Breast epithelium (tissue), 4 donors: ENCODE measurements at regions not wholly inside any gene's neighbourhood (a gene's known extent, or its start where the extent isn't known, plus 50 kb on each side); places are given as distances from the start of the nearest gene placed in this dataset.

Source experiments
- DNase-seq, 2 donors: peaks; one replicate each; pipeline ENCODE4 v3.0.0-alpha.2; 2019; ENCODE audit warnings: low spot score in 2 of 2
- H3K27ac ChIP-seq, 2 donors: fragments of 200-600 bp; sonication (generic) in 1 of 2; one replicate each; pipeline ENCODE4 v1.5.1; 2016 to 2019; ENCODE audit warnings: mild to moderate bottlenecking in 1 of 2
- H3K27me3 ChIP-seq, 2 donors: fragments of 200-600 bp; sonication (generic) in 1 of 2; one replicate each; pipeline versions ENCODE4 v1.5.1 to v1.6.0; 2017 to 2019; ENCODE audit warnings: control low read depth in 1 of 2, mild to moderate bottlenecking in 1 of 2
- H3K36me3 ChIP-seq: fragments of 200-600 bp; one replicate; pipeline ENCODE4 v1.5.1; 2019
- H3K4me1 ChIP-seq, 2 donors: fragments of 200-600 bp; sonication (generic); one replicate each; pipeline ENCODE4 v1.5.1; 2016 to 2019; ENCODE audit warnings: control low read depth in 1 of 2
- H3K4me3 ChIP-seq, 3 donors: fragments of 200-600 bp; sonication (generic); 1 replicate in 2 of 3; 2 replicates in 1 of 3; pipeline ENCODE4 v1.5.1; 2016 to 2019; ENCODE audit warnings: mild to moderate bottlenecking in 3 of 3, moderate library complexity in 2 of 3
- H3K9me3 ChIP-seq, 2 donors: fragments of 200-600 bp; sonication (generic) in 1 of 2; one replicate each; pipeline ENCODE4 v1.5.1; 2016 to 2019; ENCODE audit warnings: control low read depth in 1 of 2
- POLR2A ChIP-seq: fragments of 450-650 bp; IDR thresholded peaks from one replicate; pipeline ENCODE4 v1.6.1; 2016; ENCODE audit warnings: antibody characterized with exemption, mild to moderate bottlenecking, moderate library complexity
- POLR2AphosphoS5 ChIP-seq, 3 donors: sonication (generic); formaldehyde crosslinking; IDR thresholded peaks; one replicate each; pipeline ENCODE4 v1.6.1; 2017; ENCODE audit warnings: antibody characterized with exemption in 3 of 3
- intact Hi-C: fragments of 100-400 bp; cut with DNase I; formaldehyde crosslinking; loops from one replicate; pipeline ENCODE4 v1.15.1; 2023; ENCODE audit warnings: low total_unique reads
- TF ChIP-seq, protein P1 (sequence below), 3 donors: fragments of 450-650 bp; IDR thresholded peaks; one replicate each; pipeline ENCODE4 v1.5.1; 2016 to 2017; ENCODE audit warnings: antibody characterized with exemption in 3 of 3, mild to moderate bottlenecking in 3 of 3, moderate library complexity in 3 of 3

- no peaks in the 10 kb centered on the region for H3K36me3 ChIP-seq
- intact Hi-C loops, result no loop called here
- no peak overlapping the region for H3K4me3 ChIP-seq
- DNase-seq, result no peak
- H3K4me1 ChIP-seq, result no peaks in the 10 kb centered on the region
- no peaks in the 10 kb centered on the region for H3K27me3 ChIP-seq
- no peak for TF ChIP-seq POLR2AphosphoS5 (IDR thresholded peaks at IDR 0.05)
- TF ChIP-seq POLR2A, result no peak
- TF ChIP-seq, protein P1, sequence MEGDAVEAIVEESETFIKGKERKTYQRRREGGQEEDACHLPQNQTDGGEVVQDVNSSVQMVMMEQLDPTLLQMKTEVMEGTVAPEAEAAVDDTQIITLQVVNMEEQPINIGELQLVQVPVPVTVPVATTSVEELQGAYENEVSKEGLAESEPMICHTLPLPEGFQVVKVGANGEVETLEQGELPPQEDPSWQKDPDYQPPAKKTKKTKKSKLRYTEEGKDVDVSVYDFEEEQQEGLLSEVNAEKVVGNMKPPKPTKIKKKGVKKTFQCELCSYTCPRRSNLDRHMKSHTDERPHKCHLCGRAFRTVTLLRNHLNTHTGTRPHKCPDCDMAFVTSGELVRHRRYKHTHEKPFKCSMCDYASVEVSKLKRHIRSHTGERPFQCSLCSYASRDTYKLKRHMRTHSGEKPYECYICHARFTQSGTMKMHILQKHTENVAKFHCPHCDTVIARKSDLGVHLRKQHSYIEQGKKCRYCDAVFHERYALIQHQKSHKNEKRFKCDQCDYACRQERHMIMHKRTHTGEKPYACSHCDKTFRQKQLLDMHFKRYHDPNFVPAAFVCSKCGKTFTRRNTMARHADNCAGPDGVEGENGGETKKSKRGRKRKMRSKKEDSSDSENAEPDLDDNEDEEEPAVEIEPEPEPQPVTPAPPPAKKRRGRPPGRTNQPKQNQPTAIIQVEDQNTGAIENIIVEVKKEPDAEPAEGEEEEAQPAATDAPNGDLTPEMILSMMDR (IDR thresholded peaks at IDR 0.05), result no peak
- H3K9me3 ChIP-seq, result no peaks in the 10 kb centered on the region
- no peak overlapping the region for H3K27ac ChIP-seq
These were observed 60.8 kb upstream of the CCDC179 start for GRCh38 chr11:22920939-22921565.

- Histone ChIP-seq H3K36me3 (no peaks in the 10 kb centered on the region), H3K27ac (no peak overlapping the region), H3K9me3 (no peaks in the 10 kb centered on the region), H3K27me3 (no peaks in the 10 kb centered on the region), H3K4me3 (no peak overlapping the region), H3K4me1 (no peaks in the 10 kb centered on the region)
- intact Hi-C loops, result no loop called here
- DNase-seq, result no peak
- TF ChIP-seq, protein P1 (IDR thresholded peaks at IDR 0.05), result no peak
These were observed 62.4 kb upstream of the CCDC179 start for GRCh38 chr11:22922672-22923071.

DNA sequence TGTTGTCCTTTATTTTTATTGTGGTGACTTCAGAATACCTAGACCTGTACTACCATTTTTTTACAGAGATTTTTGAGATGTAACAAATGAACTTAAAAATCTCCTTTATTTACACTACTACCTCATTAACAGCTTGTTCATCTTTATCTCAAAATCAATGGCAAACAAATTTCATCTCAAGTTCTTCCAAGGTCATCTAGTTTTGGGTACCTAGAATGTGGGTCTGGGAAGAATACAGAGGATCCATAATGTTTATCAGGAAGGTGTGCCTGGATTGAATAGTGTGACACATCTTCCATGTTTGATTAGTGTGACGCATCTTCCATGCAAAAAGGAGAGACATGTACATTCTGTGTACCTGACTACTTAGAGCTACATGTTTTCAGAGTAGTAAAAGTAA is 63.3 kb upstream of the CCDC179 start:
- Histone ChIP-seq H3K4me1 (no peaks in the 10 kb centered on the region), H3K4me3 (no peak overlapping the region), H3K27me3 (no peaks in the 10 kb centered on the region), H3K36me3 (no peaks in the 10 kb centered on the region), H3K9me3 (no peaks in the 10 kb centered on the region), H3K27ac (no peak overlapping the region)
- no peak for DNase-seq
- no peak for TF ChIP-seq POLR2A
- TF ChIP-seq POLR2AphosphoS5 (IDR thresholded peaks at IDR 0.05), result no peak
- TF ChIP-seq, protein P1 (IDR thresholded peaks at IDR 0.05), result no peak
- intact Hi-C loops, result no loop called here

GRCh38 chr11:22926341-22926740 is 66.1 kb upstream of the CCDC179 start:
- no peaks in the 10 kb centered on the region for H3K4me1 ChIP-seq
- intact Hi-C loops, result no loop called here
- H3K27me3 ChIP-seq, result no peaks in the 10 kb centered on the region
- H3K27ac ChIP-seq, result no peak overlapping the region
- H3K4me3 ChIP-seq, result no peak overlapping the region
- TF ChIP-seq POLR2AphosphoS5 (IDR thresholded peaks at IDR 0.05) (no peak), POLR2A (no peak)
- TF ChIP-seq, protein P1 (IDR thresholded peaks at IDR 0.05), result no peak
- H3K36me3 ChIP-seq, result no peaks in the 10 kb centered on the region
- no peaks in the 10 kb centered on the region for H3K9me3 ChIP-seq
- no peak for DNase-seq

DNA sequence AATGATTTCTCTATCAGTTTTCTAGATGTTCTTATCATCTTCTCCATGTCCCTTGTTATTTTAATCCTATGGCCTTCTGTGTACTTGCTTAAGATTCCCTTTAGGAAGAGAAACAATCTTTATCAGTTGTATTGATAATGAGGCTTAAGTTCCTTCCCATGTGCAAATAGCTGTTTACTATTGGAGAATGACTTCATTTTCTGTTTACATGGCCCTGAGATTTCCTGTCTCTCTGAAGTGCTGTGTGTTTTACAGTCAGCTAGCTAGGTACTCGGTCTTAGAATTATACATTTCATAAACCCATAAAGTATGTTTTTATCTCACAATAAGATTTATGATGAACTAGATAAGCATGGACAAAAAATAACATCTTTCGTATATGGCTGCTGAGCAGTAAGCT is 67.5 kb upstream of the CCDC179 start:
- DNase-seq, result no peak
- TF ChIP-seq POLR2AphosphoS5 (IDR thresholded peaks at IDR 0.05), result no peak
- TF ChIP-seq, protein P1 (IDR thresholded peaks at IDR 0.05), result no peak
- TF ChIP-seq POLR2A, result no peak
- H3K4me3 ChIP-seq, result no peak overlapping the region
- H3K36me3 ChIP-seq, result no peaks in the 10 kb centered on the region
- no peaks in the 10 kb centered on the region for H3K27me3 ChIP-seq
- no peaks in the 10 kb centered on the region for H3K4me1 ChIP-seq
- no peak overlapping the region for H3K27ac ChIP-seq
- intact Hi-C loops, result no loop called here
- H3K9me3 ChIP-seq, result no peaks in the 10 kb centered on the region
